Left ventricle myocardium inferior (tissue), 1 donor: ENCODE measurements at regions not wholly inside any gene's neighbourhood (a gene's known extent, or its start where the extent isn't known, plus 50 kb on each side); places are given as distances from the start of the nearest gene placed in this dataset.

Experiments used
- DNase-seq: peaks from one replicate; pipeline ENCODE4 v3.0.0-alpha.2; 2020
- H3K27ac ChIP-seq: fragments of 200-600 bp; replicated peaks from 2 replicates; pipeline ENCODE4 v1.8.0; 2021
- H3K27me3 ChIP-seq: fragments of 200-600 bp; 2 replicates; pipeline ENCODE4 v1.8.0; 2021; ENCODE audit warnings: low read depth
- H3K36me3 ChIP-seq: fragments of 200-600 bp; 2 replicates; pipeline ENCODE4 v1.8.0; 2021
- H3K4me1 ChIP-seq: fragments of 200-600 bp; 2 replicates; pipeline ENCODE4 v1.8.0; 2021
- H3K4me3 ChIP-seq: fragments of 200-600 bp; 2 replicates; pipeline ENCODE4 v1.8.0; 2021; ENCODE audit warnings: mild to moderate bottlenecking, moderate library complexity
- H3K9me3 ChIP-seq: fragments of 200-600 bp; replicated peaks from 2 replicates; pipeline ENCODE4 v1.8.0; 2021
- intact Hi-C: fragments of 100-400 bp; cut with micrococcal nuclease; formaldehyde crosslinking; loops from one replicate; pipeline ENCODE4 v1.11.0; 2022
- TF ChIP-seq, protein P1 (sequence below): fragments of 200-600 bp; IDR thresholded peaks from 2 replicates; pipeline ENCODE4 v1.8.0; 2021; ENCODE audit warnings: antibody characterized with exemption, mild to moderate bottlenecking, borderline replicate concordance
- donor health status: DM: no; HTN: yes; CAD: no; lungs with severe emphysema.

DNA sequence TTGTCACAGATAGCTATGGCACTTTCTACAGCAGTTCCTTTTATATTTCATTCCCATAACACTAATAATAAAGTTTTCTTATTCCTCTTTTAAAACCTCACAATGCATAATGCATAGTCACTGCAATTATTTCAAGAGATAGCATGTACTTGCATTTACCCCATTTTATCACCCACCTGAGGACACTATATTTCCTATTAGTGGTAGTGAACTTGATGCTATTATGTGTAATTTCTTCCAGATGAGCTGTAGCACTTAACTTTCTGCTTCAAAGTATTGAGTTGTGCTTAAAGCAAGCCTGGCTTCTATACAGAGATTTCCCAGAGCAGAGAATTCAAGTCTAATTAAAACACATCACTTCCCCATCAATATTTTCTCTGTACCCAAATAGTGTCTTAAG lies 461.1 kb downstream of the HTR7 start:
- H3K4me3 ChIP-seq: no peak overlapping the region
- no peaks in the 10 kb centered on the region for H3K36me3 ChIP-seq
- TF ChIP-seq, protein P1, sequence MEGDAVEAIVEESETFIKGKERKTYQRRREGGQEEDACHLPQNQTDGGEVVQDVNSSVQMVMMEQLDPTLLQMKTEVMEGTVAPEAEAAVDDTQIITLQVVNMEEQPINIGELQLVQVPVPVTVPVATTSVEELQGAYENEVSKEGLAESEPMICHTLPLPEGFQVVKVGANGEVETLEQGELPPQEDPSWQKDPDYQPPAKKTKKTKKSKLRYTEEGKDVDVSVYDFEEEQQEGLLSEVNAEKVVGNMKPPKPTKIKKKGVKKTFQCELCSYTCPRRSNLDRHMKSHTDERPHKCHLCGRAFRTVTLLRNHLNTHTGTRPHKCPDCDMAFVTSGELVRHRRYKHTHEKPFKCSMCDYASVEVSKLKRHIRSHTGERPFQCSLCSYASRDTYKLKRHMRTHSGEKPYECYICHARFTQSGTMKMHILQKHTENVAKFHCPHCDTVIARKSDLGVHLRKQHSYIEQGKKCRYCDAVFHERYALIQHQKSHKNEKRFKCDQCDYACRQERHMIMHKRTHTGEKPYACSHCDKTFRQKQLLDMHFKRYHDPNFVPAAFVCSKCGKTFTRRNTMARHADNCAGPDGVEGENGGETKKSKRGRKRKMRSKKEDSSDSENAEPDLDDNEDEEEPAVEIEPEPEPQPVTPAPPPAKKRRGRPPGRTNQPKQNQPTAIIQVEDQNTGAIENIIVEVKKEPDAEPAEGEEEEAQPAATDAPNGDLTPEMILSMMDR: no peak
- H3K27me3 ChIP-seq: no peaks in the 10 kb centered on the region
- intact Hi-C loops: no loop called here
- no peak overlapping the region for H3K27ac ChIP-seq
- no peak for DNase-seq
- no peaks in the 10 kb centered on the region for H3K9me3 ChIP-seq
- no peaks in the 10 kb centered on the region for H3K4me1 ChIP-seq

DNA sequence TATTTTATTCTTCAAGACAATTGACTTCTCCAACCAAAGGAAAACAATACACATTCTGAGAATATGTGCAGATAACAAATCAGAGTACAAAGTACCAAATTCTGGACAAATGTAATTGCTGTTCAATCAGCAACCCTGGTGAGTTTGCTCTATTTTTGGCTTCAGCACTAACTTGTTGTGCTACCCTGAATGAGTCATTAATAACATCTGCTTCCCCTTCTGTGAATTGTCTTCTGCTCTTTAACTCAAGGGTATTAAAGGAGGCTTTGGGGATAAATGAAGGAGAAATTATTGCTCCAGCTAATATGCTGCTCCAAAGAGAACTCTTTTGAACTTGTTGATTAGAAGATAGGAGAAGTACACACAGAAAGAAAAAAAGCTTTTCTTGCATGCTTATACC lies 459.3 kb downstream of the HTR7 start:
- no peak overlapping the region for H3K27ac ChIP-seq
- TF ChIP-seq, protein P1: no peak
- no peaks in the 10 kb centered on the region for H3K9me3 ChIP-seq
- no peaks in the 10 kb centered on the region for H3K27me3 ChIP-seq
- no peak for DNase-seq
- no peak overlapping the region for H3K4me3 ChIP-seq
- intact Hi-C loops: no loop called here
- H3K4me1 ChIP-seq: no peaks in the 10 kb centered on the region
- no peaks in the 10 kb centered on the region for H3K36me3 ChIP-seq

DNA sequence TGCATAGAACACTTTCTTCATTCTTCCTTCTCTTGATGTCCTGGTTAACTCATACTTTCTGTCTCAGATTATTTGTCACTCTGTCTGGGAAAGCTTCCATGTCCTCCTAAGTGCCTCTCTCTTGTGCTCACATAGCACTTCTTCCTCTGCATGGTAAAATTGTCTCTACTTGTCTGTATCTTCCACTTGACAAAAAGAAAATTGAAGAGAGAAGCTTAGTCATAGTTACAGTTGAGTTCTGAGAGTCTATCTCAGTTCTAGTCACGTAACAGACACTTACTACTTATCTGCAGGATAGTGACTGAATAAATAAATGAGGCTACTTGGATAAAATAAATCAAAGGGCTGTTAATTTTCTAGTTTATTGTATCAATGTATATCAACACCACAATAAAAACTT lies 458.1 kb downstream of the HTR7 start:
- Histone ChIP-seq H3K27me3 (no peaks in the 10 kb centered on the region), H3K4me1 (no peaks in the 10 kb centered on the region), H3K36me3 (no peaks in the 10 kb centered on the region), H3K27ac (no peak overlapping the region), H3K9me3 (no peaks in the 10 kb centered on the region), H3K4me3 (no peak overlapping the region)
- TF ChIP-seq, protein P1: no peak
- intact Hi-C loops: no loop called here
- no peak for DNase-seq

DNA sequence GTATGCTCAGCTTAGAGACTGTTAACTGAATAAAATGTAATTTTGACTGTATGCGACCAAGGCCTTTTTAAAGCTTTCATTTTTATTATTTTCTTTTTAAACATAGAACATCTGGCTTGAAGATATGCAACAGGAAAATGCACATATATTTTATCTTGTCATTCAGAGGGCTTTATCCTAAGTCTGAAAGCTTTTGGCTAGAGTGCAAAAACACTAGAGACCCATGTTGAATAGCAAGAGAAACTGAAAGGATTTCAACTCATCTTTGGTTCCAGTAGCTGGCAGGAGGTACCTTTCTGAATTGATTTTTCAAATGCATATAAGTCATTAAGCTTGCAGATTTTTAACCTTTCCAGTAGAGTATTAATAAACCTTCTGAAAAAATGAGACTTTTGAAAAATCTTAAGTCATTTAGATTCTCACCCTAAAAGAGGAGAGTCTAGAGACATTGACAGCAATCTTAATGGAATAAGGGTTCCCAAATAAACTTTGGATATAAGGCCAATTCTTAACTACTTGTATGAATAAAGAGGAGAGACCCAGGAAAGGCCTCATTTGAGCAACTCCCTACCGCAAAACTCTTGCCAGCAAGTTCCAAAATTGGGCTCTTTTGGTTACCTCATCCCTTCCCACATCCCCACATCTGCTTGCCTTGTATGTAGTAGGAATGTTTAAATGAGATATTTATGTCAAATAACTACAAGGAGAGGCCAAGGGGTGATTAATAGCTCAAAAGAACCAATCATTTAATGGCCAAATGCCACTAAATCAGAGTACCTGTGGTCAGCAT lies 454.4 kb downstream of the HTR7 start:
- Histone ChIP-seq H3K4me1 (no peaks in the 10 kb centered on the region), H3K36me3 (no peaks in the 10 kb centered on the region), H3K27me3 (no peaks in the 10 kb centered on the region), H3K27ac (no peak overlapping the region), H3K9me3 (no peaks in the 10 kb centered on the region), H3K4me3 (no peak overlapping the region)
- TF ChIP-seq, protein P1: no peak
- intact Hi-C loops: no loop called here
- no peak for DNase-seq

DNA sequence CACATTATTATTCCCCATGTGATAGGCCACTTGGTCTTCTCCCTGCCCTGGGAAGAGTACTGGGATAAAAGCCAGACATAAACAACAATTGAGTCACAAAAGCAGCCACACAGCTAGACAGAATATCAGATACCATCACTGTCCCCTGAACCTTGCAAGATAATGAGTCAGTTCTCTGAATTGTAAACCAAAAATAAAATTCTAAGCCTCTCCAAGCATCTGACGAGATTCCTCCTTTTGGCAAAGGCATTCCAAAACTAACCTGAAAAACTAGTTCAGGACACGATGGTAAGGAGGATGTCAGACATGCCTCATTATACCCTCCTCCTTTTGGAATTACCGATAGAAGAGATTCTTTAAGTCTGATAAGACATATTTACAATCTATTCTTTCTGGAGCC lies 450.7 kb downstream of the HTR7 start:
- no peak for DNase-seq
- intact Hi-C loops: no loop called here
- H3K36me3 ChIP-seq: no peaks in the 10 kb centered on the region
- peaks cover 33% of the 10 kb centered on the region for H3K9me3 ChIP-seq
- H3K27ac ChIP-seq: no peak overlapping the region
- TF ChIP-seq, protein P1: no peak
- H3K4me3 ChIP-seq: no peak overlapping the region
- no peaks in the 10 kb centered on the region for H3K4me1 ChIP-seq
- H3K27me3 ChIP-seq: no peaks in the 10 kb centered on the region
